ENCODE measurements at regions not wholly inside any gene's neighbourhood (a gene's known extent, or its start where the extent isn't known, plus 50 kb on each side); places are given as distances from the start of the nearest gene placed in this dataset.
A peak's percentile ranks its signal among the peaks of the same experiment; 100 is the strongest.

- Mint-ChIP-seq H3K4me1 (ENCODE audit: unreplicated experiment) (peaks cover 67% of the 10 kb centered on the region), H3K9me3 (ENCODE audit: unreplicated experiment) (peaks cover 3% of the 10 kb centered on the region), H3K27me3 (ENCODE audit: unreplicated experiment) (peaks cover 5% of the 10 kb centered on the region), H3K4me3 (ENCODE audit: unreplicated experiment) (no peak overlapping the region), H3K27ac (ENCODE audit: unreplicated experiment) (peak overlapping the region; percentile 100), H3K36me3 (ENCODE audit: low read depth, unreplicated experiment) (peaks cover 3% of the 10 kb centered on the region)
- no peak for DNase-seq (ENCODE audit: low spot score)
- TF ChIP-seq, protein P1, sequence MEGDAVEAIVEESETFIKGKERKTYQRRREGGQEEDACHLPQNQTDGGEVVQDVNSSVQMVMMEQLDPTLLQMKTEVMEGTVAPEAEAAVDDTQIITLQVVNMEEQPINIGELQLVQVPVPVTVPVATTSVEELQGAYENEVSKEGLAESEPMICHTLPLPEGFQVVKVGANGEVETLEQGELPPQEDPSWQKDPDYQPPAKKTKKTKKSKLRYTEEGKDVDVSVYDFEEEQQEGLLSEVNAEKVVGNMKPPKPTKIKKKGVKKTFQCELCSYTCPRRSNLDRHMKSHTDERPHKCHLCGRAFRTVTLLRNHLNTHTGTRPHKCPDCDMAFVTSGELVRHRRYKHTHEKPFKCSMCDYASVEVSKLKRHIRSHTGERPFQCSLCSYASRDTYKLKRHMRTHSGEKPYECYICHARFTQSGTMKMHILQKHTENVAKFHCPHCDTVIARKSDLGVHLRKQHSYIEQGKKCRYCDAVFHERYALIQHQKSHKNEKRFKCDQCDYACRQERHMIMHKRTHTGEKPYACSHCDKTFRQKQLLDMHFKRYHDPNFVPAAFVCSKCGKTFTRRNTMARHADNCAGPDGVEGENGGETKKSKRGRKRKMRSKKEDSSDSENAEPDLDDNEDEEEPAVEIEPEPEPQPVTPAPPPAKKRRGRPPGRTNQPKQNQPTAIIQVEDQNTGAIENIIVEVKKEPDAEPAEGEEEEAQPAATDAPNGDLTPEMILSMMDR (IDR thresholded peaks at IDR 0.05; ENCODE audit: unreplicated experiment): no peak
Measured at GRCh38 chr10:30189238-30189580, 129.8 kb upstream of the JCAD start.

GRCh38 chr10:30188556-30189237 is 129.3 kb upstream of the JCAD start:
- H3K4me3 Mint-ChIP-seq (ENCODE audit: unreplicated experiment): no peak overlapping the region
- H3K27ac Mint-ChIP-seq (ENCODE audit: unreplicated experiment): peak overlapping the region; percentile 100
- peaks cover 70% of the 10 kb centered on the region for H3K4me1 Mint-ChIP-seq (ENCODE audit: unreplicated experiment)
- DNase-seq (ENCODE audit: low spot score): peak; percentile 15
- H3K9me3 Mint-ChIP-seq (ENCODE audit: unreplicated experiment): no peaks in the 10 kb centered on the region
- no peaks in the 10 kb centered on the region for H3K36me3 Mint-ChIP-seq (ENCODE audit: low read depth, unreplicated experiment)
- H3K27me3 Mint-ChIP-seq (ENCODE audit: unreplicated experiment): peaks cover 5% of the 10 kb centered on the region
- TF ChIP-seq, protein P1 (IDR thresholded peaks at IDR 0.05; ENCODE audit: unreplicated experiment): no peak

DNA sequence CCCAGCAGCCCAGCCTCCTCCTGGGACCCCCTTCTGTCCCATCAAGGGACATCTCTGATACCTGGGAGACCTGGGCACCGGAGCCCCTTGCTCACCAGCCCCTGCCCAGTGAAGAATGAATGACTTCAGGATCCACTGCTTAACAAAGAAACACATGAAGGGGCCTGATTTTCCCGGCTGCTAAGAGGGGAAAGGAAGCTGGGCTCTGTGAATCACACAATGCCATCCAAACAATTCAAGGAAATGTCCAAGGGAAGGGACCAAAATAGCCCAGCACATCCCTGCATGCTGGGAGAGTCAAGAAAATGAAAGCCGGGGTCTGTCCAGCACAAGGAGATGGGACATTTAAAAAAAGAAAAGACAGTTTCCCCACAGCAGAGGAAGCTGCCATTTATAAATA is 128.7 kb upstream of the JCAD start:
- peak overlapping the region; percentile 76 for H3K4me3 Mint-ChIP-seq (ENCODE audit: unreplicated experiment)
- H3K4me1 Mint-ChIP-seq (ENCODE audit: unreplicated experiment): peaks cover 74% of the 10 kb centered on the region
- peaks cover 7% of the 10 kb centered on the region for H3K27me3 Mint-ChIP-seq (ENCODE audit: unreplicated experiment)
- TF ChIP-seq, protein P1 (IDR thresholded peaks at IDR 0.05; ENCODE audit: unreplicated experiment): no peak
- DNase-seq (ENCODE audit: low spot score): peak; percentile 54
- no peaks in the 10 kb centered on the region for H3K36me3 Mint-ChIP-seq (ENCODE audit: low read depth, unreplicated experiment)
- no peaks in the 10 kb centered on the region for H3K9me3 Mint-ChIP-seq (ENCODE audit: unreplicated experiment)
- peak overlapping the region; percentile 100 for H3K27ac Mint-ChIP-seq (ENCODE audit: unreplicated experiment)

DNA sequence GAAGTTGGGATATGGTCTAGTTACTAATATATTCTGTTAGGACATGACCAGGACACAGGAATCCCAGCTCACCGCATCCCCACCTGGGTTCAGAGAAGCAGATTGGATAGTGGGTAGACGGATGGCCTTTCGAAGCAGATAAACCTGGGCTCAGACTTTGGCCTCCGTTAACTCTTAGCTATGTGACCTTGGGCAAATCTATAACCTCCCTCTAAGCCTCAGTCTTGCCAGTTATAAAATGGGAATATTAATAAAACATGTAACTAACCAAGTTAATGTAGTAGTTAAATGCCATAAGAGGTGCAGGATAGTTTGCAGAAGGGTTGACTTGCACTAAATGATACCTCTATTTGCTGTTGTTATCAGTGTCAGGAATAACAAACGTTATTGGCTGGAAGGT is 127.6 kb upstream of the JCAD start:
- Mint-ChIP-seq H3K9me3 (ENCODE audit: unreplicated experiment) (no peaks in the 10 kb centered on the region), H3K4me1 (ENCODE audit: unreplicated experiment) (peaks cover 83% of the 10 kb centered on the region), H3K36me3 (ENCODE audit: low read depth, unreplicated experiment) (no peaks in the 10 kb centered on the region), H3K27me3 (ENCODE audit: unreplicated experiment) (peaks cover 8% of the 10 kb centered on the region), H3K4me3 (ENCODE audit: unreplicated experiment) (no peak overlapping the region), H3K27ac (ENCODE audit: unreplicated experiment) (peak overlapping the region; percentile 100)
- no peak for DNase-seq (ENCODE audit: low spot score)
- TF ChIP-seq, protein P1 (IDR thresholded peaks at IDR 0.05; ENCODE audit: unreplicated experiment): no peak

DNA sequence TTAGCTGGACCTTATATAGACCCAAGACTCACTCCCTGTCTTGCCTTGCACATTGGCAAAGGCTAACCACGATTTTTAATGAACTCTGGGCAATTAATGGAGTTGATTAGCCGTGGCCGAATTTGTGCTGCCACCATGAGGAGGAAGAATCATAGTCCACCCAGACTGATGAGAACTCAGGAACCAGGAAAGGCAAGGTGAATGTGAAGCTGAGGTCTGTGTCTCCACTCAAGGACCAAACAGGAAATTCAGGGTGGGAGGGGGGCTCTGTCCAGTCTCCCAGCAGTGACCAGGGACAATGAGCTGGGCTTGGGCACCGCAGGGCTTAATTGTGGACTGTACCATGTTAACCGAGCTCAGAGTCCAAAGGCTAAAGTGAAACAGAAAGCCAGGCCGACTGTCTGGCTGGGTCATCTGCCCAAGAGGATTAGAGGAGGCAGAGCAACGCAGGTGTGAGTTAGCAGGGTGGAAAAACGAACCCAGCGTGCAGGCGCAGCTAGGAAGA is 127.0 kb upstream of the JCAD start:
- TF ChIP-seq, protein P1 (IDR thresholded peaks at IDR 0.05; ENCODE audit: unreplicated experiment): no peak
- DNase-seq (ENCODE audit: low spot score): peak; percentile 13
- peaks cover 84% of the 10 kb centered on the region for H3K4me1 Mint-ChIP-seq (ENCODE audit: unreplicated experiment)
- no peaks in the 10 kb centered on the region for H3K9me3 Mint-ChIP-seq (ENCODE audit: unreplicated experiment)
- H3K27ac Mint-ChIP-seq (ENCODE audit: unreplicated experiment): peak overlapping the region; percentile 100
- H3K36me3 Mint-ChIP-seq (ENCODE audit: low read depth, unreplicated experiment): no peaks in the 10 kb centered on the region
- peak overlapping the region; percentile 40 for H3K4me3 Mint-ChIP-seq (ENCODE audit: unreplicated experiment)
- peaks cover 10% of the 10 kb centered on the region for H3K27me3 Mint-ChIP-seq (ENCODE audit: unreplicated experiment)

Measured in endothelial cell (in vitro differentiated cells).